Testis (tissue), 2 donors: ENCODE measurements at regions not wholly inside any gene's neighbourhood (a gene's known extent, or its start where the extent isn't known, plus 50 kb on each side); places are given as distances from the start of the nearest gene placed in this dataset.

ENCODE experiments used
- POLR2A ChIP-seq: fragments of 450-650 bp; IDR thresholded peaks from one replicate; pipeline ENCODE4 v1.6.1; 2017; ENCODE audit warnings: antibody characterized with exemption, mild to moderate bottlenecking, moderate library complexity
- TF ChIP-seq, protein P1 (sequence below), 3 experiments: fragments of 450-650 bp in 2 of 3; fragments of 200-600 bp in 1 of 3; sonication (generic) in 1 of 3; IDR thresholded peaks; one replicate each; pipeline ENCODE4 v1.5.1; 2016 to 2019; ENCODE audit warnings: antibody characterized with exemption in 3 of 3, mild to moderate bottlenecking in 2 of 3, moderate library complexity in 1 of 3

DNA sequence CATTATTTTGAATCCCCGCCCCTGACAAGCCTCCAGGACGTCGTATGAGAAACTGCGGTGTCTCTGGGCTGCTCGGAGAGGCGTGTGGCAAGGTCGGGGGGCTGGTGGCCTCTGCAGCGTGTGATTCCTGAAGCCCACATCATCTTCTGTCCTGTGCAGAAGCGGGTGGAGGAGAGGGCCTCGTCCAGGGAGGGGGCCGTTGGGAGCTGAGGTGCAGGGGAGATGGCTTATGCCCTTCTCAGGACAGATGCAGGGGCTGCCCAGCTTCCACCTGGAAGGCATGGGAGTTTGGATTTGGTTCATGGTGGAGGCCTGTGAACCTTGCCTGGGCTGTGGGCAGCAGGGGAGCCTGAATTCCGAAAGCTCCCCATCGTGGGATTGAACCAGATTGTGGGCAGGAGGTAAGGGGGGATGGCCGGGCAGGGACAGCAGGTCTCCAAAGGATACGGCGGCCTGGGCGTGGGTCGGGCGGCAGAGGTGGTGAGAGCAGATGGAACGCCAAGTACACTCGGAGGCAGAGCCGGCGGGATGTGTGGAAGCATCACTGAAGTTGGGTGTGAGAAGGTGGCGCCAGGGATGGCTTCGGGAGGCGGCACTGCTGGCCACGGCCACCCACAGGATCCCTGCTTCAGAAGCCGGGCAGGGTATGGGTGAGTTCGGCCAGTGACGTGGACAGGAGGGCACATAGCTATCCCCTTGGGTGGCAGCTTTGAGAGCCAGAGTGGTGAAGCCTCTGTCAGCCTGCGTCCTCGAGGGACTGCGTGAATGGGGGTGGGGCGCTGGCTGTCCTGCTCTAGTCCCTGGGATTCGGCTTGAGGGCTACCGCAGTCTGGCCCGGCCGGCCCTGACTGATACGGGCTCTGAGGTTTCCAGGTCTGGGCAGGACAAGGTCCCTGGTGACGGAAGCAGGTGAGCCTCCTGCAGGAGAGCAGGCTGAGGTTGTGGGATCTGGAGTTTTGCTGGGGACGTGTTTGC, 76.3 kb upstream of the ADRA2C start:
- TF ChIP-seq, protein P1, sequence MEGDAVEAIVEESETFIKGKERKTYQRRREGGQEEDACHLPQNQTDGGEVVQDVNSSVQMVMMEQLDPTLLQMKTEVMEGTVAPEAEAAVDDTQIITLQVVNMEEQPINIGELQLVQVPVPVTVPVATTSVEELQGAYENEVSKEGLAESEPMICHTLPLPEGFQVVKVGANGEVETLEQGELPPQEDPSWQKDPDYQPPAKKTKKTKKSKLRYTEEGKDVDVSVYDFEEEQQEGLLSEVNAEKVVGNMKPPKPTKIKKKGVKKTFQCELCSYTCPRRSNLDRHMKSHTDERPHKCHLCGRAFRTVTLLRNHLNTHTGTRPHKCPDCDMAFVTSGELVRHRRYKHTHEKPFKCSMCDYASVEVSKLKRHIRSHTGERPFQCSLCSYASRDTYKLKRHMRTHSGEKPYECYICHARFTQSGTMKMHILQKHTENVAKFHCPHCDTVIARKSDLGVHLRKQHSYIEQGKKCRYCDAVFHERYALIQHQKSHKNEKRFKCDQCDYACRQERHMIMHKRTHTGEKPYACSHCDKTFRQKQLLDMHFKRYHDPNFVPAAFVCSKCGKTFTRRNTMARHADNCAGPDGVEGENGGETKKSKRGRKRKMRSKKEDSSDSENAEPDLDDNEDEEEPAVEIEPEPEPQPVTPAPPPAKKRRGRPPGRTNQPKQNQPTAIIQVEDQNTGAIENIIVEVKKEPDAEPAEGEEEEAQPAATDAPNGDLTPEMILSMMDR (IDR thresholded peaks at IDR 0.05): no peak
- no peak for TF ChIP-seq POLR2A
